ENCODE measurements at regions not wholly inside any gene's neighbourhood (a gene's known extent, or its start where the extent isn't known, plus 50 kb on each side); places are given as distances from the start of the nearest gene placed in this dataset.
"Not testable (repeated sequence)": the region's sequence is repeated elsewhere in the genome, so short reads cannot be mapped to it uniquely, and the experiment has no call there.

DNA sequence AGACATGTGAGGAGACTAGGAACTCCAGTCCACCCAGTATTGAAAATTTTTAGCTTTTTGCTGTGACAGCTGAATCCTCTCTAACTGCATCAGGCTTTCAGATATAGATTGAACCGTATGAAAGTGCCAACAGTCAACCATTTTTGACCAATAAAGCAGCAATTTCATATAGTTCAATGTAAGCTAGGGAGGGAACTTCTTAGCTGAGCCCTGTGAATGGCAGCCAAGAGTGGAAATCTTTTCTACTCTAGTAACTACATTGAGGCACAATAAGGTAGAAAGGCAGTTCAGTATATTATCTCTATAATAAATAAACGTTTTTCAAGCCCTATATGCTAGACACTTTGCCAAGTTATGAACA lies 96.3 kb upstream of the TANK start:
- no peak for DNase-seq (ENCODE audit: low read depth)

DNA sequence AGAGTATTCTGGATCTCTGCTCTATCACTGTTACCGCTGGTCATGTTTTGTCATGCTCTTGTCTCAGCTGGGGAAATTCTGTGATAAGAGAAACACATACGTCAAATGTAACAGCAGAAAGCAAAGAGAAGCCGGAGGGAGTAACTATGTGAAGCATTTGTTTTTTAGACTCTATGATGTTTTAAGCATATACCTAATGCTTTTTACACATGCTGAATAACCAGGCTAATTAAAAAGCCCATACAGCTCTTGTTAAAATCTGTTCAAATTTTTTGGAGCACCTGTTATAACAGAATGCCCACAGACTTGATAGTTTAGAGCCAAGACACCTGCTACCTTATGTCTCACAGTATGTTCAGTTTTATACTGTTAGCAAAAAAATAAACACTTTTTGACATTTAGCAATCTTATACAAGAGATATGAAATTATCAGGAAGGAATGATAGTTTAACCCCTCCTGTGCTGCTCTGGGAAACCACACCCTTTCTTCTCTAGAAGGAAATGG lies 92.3 kb upstream of the TANK start:
- DNase-seq (ENCODE audit: low read depth), result no peak

DNA sequence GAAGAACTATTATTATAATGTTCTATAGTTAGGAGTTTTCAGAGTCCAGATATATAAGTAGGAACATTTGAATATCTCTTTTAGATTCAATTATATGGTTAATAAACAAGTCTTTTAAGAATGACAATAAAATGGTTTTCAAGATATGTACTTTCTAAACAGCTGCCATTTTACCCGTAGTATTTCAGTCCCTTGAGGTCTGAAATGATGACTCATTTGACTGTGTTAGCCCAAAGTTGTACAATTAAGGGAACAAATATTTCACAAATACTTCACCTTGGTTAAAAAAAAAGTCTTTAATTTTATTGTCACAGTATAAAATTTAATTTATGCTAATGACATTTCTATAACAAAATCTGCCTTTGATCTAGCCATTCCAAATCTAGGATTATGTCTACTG lies 91.6 kb upstream of the TANK start:
- no peak for DNase-seq (ENCODE audit: low read depth)

DNA sequence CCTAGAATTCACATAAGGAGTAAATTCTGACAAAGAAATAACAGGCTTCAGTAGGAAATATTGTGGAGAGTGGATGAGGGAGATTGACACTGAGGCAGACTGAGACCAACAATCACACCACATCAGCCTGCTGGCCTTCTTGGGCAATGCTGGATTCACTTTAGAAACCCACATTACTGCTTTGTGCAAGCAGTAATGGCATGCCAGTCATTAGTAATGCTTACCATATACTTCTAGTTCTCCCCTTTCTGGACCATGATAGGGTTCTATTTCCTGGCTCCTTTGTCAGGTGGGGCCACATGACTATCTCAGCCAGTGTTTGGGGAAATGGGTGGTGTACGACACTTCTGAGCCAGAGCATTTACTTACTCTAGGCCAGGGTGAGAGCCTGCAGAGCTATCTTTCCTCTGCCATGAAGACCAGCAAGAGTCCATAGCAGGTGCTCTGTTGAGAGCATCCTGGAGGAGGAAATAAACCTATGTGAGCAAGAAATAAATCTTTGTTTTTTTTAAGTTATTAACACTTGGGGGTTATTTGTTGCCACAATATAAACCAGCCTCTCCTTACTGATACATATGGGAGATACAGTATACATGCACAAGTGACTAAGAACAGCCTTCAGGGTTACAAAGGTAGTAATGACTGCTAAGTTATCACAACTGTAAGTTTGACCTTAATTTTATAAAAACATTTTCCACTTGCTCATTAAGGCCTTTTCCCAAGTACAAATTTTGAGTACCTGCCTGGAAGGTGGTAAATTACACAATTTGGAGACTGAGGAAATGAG lies 89.3 kb upstream of the TANK start:
- no peak for DNase-seq (ENCODE audit: low read depth)

DNA sequence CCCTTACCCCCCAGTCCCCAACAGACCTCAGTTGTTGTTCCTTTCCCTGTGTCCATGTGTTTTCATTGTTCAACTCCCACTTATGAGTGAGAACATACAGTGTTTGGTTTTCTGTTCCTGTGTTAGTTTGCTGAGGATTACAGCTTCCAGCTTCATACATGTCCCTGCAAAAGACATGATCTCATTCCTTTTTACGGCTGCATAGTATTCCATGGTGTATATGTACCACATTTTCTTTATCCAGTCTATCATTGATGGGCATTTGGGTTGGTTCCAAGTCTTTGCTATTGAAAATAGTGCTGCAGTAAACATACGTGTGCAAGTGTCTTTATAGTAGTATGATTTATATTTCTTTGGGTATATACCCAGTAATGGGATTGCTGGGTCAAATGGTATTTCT lies 87.8 kb upstream of the TANK start:
- DNase-seq (ENCODE audit: low read depth), result not testable (repeated sequence)

DNA sequence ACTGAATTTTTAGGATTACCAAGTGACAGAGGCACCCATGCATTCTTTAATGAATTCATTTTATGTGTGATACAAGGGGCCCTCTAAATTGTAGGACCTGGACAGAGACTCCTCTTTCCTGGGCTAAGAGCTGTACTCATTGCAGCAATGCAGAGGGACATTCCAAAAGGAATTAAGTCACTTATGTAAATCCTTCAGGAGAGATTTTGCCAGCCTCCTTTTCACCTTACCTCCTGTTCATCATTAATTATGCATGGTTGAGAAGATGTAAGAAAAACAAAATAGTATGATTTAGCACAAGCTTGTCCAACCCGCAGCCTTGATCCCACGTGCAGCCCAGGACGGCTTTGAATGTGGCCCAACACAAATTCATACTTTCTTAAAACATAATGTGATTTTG lies 84.5 kb upstream of the TANK start:
- no peak for DNase-seq (ENCODE audit: low read depth)

DNA sequence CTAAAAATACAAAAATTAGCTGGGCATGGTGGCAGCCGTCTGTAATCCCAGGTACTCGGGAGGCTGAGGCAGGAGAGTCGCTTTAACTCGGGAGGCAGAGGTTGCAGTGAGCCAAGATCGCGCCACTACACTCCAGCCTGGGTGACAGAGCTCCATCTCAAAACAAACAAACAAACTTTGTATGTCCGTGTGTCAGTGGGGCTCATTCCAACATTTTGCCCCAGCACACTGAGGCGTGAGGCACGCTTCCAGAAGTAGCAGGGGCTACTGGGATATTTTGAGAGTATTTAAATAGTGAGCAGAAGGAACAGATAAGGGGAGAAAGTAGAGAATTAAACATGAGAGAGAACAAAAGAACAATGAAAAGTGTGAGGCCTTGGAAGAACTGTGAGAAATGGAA lies 83.3 kb upstream of the TANK start:
- DNase-seq (ENCODE audit: low read depth), result no peak

DNA sequence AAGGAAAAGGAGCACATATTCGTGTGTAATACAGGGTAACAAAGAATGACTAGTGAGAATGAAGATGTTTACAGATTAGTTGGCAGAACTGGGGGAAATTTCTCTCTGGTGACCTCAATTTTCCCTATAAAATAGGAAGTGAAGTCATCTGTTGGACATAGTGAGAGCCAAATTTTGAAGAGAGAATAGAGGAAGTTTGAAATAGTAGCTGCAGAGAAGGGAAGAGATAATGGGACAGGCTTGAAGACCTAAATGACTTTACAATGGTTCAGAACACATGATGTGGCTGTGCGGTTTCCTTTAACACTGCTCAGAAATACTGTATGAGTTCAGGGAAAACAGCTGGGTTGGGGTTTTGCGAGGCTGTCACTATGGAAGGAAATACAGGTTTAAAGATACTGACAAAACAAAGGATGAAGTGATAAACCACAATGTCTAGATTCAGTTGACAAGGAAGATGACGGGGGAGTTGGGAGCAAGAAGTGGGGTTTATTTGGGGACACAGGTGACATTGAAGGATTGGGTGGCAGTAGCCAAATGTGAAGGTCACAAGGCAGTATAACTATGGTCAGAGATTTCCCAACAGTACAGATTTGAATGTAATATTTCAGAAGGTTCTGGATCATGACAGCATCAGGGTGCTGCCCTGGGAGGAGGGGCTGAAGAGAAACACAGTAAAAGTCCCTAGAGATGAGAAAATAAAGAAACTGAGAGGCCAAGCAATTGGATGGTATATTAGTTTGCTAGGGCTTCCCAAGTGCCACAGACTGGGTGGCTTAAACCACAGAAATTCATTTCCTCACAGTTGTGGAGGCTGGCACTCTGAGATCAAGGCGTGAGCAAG lies 82.6 kb upstream of the TANK start:
- no peak for DNase-seq (ENCODE audit: low read depth)

DNA sequence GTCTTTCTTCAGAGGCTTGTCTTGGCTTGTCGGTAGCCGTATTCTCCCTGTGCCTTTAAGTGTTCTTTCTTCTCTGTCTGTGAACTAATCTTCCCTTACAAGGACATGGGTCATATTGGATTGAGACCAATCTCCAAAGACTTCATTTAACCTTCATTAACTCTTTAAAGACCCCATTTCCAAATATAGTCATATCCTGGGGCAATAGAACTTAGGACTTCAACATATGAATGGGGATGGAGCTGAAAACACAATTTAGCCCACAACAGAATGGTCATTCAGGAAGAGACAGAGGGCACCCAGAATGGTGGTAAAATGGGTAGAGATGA lies 82.1 kb upstream of the TANK start:
- no peak for DNase-seq (ENCODE audit: low read depth)

DNA sequence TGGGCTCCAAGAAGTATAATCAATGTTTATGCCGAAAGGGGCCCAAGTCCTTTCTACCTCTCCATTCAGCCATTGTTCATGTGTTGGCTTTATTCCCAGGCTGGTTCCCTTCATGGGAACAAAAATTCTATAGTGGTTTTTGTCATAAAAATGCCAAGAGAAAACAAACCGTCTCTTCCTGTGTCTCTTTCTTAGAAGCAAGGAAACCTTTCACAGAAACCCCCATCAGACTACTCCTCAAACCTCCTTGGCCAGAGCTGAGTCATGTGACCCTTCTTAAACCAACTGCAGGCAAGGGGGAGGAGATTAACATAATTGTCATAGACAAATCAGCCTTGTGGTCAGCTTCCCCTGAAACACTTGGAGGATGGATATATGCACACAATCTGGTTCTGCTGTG lies 75.1 kb upstream of the TANK start:
- DNase-seq (ENCODE audit: low read depth), result no peak

DNA sequence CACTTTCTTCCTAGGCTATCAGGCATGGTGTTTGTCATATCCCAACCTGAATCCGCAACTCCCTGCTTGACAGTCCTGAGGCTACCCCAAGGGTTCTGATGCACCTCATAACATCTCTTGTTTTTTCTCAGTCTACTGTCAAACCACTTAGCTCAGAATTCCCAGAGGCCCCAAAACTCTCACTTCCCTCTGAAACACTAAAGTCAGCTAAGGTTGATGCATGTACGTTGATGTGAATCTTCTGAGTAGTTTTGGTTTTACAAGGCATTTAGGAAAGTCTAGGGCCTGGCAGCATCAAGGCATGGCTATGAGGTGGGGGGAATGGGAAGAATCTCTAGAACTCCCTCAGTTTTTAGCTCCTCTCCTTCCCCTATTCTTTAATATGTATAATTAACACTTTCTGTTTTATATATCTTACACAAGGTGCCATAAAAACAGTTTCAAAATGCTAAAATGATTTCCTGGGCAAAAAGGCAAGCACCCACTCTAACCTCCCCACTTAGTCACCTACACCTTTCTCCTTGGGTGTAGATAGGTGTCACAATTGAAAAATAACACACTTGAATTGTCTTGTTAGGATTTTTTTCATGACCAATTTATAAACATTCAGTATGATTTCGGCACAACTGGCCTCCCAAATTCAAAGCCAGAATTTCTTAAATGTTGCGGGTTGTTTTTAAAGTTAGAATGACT lies 71.4 kb upstream of the TANK start:
- no peak for DNase-seq (ENCODE audit: low read depth)

DNA sequence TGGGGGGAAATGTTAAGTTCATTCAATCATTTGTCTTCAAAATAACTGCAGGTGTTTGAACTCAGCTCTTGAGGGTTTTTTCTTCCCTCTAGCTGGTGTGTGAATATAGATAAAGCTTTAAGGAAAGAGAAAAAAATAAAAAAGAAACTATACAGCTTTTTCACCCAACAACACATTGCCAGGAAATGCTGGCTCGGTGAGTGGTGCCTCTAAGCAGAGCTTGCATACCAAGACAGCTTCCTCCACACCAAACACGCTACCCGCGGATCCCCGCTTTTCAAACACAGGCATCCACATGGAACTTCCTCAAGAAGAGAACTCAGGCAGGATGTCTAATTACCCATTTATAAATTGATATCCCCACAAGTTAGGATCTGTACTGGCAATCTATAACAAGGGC lies 69.8 kb upstream of the TANK start:
- DNase-seq (ENCODE audit: low read depth), result no peak

DNA sequence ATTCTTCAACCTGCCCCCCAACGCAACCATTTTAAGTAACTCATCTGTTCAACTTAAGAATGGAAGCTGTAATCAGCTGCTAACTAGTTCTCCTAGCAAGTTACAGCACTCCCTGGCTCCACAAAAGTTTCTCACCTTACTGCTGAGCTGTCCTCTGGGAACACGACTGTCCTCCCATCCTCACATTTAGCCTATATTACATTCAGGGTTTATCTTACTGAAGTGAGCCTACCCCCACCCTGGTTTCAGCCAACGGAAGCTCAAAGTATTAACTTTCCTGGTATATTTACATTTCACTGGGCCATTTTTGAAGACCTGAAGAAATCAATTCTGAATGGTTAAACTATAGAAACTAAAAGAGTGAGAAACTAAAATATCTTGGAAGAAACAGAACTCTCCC lies 64.9 kb upstream of the TANK start:
- no peak for DNase-seq (ENCODE audit: low read depth)

DNA sequence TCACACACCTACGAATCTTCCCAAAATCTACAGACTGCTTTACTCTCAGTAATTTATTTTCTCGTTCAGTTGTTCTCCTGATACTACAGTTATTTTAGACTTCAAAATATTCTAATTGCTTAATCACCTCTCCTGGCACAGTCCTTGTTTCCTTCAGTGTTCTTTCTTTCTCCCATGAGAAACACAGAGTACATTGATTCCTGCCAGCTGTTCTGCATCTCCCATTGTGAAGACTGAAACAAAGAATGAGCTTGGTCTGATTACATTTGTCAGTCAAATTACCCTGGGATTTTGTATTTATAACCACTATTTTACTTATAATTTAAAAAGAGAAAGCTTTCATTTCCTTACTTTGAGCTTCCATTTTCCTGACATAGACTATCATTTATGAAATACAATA lies 63.9 kb upstream of the TANK start:
- no peak for DNase-seq (ENCODE audit: low read depth)

DNA sequence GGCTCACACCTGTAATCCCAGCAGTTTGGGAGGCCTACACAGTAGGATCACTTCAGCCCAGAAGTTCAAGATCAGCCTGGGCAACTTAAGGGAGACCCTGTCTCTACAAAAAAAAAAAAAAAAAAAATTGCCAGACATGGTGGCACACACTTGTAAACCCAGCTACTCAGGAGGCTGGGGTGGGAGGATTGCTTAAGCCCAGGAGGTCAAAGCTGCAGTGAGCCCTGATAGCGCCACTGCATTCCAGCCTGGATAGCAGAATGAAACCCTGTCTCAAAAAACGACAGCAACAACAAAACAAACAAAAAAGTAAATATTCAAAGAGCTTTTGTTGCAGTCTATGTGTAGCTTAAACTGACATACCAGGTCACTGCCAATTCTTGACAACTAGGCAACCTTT lies 63.1 kb upstream of the TANK start:
- DNase-seq (ENCODE audit: low read depth), result no peak

DNA sequence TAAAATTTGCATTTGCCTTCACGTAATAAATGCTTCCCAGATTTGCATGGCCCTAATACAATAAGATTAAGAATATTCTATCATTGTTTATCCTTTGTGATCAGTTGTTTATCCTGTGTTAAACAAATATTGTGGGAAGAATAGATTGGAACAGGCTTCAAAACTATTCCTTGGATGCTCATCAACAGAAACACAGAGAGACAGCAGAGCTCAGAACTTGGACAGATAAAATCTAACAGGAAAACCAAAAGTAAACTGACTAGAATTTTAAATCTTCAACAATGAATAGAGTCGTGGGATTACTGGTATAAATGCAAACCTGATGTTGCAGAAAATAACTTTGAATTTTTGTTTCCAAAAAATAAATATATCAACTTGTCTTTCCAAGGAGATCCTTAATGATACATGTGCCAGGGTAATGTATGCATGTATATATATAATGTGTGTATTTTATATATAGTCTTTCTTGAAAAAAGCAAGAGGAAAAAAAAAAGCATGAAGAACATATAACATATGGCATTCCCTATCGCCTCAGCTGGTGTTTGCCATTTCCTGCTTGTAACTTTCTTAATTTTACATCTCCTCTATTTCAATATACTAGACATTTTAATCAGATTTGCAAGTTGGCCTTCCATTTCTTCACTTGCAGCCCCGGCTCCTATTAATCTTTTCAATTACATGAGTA lies 59.9 kb upstream of the TANK start:
- no peak for DNase-seq (ENCODE audit: low read depth)

DNA sequence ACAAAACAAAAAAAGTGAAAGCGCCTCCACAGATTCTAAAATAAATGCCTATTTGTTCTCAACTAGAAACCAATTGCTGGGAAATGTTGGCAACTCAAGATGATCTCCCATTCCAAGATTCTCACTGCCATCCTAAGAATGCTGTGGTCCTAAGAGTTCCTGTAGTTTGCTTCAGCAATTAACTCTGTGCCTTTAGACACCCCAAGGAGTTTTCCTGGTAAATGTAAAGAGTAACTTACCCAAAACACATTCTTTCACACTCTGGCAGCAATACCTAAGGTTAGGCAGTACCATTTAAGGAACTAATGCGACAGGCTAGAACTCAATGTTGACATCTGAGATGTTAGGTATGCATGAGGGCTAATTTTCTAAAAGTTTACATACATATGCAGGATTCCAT lies 58.8 kb upstream of the TANK start:
- no peak for DNase-seq (ENCODE audit: low read depth)

DNA sequence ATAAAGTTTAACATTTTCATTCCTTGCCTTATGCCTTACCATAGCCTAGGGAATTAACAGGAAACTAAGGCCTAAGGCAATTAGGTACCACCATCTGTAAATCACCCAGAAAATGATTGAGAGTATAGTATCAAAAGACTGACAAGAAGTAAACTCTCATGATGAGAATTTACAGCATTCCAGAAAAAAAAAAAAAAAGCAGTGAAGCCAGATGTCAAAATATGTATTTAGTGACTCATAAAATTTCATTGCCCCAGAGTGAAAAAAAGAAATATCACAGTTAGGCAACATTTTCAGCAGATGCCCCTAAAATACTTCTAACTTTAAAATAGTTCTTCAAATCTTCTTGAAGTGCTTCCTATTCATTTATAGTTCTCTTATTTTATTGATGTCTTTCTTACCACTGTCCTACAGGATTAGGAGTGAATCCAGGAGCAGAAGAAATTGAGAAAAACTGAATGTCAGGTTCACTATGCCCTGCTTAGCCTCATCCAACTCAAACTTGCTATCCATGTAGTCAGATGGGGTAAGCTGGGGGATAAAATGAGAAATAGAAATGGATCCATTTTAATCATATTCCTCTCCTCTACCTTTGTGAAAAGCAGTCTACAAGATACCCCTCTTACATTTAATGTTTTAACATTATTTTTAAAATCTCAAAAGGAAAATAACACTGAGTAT lies 57.3 kb upstream of the TANK start:
- DNase-seq (ENCODE audit: low read depth), result no peak

DNA sequence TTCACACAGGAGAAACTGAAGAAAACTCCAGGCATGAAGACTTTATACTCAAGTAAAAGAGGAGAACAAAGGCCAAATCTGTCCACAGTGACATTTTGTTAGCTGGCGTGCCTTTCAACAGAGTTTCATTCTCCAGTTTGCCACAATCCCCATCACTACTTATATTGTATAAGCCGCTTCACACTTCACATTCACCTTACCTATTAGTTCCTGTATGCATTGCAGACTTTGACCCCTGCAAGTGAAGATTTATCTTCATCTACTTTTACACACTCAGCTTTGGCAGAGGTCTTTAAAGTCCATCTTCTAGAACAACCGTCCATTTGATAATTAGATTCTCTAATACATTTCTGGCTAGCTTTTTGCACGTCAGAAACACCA lies 56.8 kb upstream of the TANK start:
- DNase-seq (ENCODE audit: low read depth), result no peak

DNA sequence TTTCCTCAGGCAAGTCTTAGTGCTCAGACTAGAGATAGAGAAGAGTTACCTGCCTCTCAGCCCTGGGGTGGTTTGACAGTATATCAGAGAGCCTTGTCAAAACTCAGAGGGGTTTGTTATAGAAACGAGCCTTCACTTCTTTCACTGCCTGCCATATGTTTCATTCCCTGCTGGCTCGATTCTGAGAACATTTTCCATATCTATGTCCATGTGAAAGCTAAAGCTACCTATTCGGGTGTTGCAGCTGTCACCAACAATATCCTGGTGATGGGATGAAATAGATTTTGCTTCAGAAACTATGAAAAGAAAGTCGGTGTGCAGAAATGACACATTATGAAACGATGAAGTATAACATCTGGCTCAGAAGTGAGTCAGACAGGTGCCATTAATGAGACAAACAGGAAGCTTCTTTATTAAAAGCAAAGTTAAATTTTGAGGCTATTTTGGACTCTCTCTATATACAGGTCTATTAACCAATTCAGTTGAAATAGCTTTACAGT lies 56.1 kb upstream of the TANK start:
- no peak for DNase-seq (ENCODE audit: low read depth)

DNA sequence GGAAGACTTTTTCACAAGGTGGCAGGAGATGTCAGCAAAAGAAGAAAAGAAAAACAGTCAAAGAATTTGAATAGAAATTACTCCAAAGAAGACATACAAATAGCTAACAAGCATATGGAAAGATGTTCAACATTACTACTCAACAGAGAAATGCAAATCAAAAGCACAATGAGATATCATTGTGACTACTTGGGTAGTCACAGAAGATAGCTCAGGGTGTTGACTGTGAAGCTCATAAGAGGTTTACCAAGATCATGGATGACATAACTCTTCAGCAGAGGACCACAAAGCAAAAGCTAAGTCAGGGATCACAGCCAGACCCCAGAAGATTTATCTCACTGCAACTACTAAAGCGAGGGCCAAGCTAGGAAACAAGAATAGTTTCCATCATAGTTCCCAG lies 53.0 kb upstream of the TANK start:
- no peak for DNase-seq (ENCODE audit: low read depth)

Measured in non-pigmented ciliary epithelial cell (primary cell).